Neural cell (in vitro differentiated cells): ENCODE measurements at regions not wholly inside any gene's neighbourhood (a gene's known extent, or its start where the extent isn't known, plus 50 kb on each side); places are given as distances from the start of the nearest gene placed in this dataset.

Source experiments
- CTCF ChIP-seq: fragments of 450-650 bp; IDR thresholded peaks from 2 replicates; pipeline ENCODE4 v1.5.1; 2014; ENCODE audit warnings: antibody characterized with exemption, mild to moderate bottlenecking, moderate library complexity; ENCODE audit not compliant: poor library complexity, severe bottlenecking
- EP300 ChIP-seq: fragments of 450-650 bp; conservative IDR thresholded peaks from 2 replicates; pipeline ENCODE4 v1.6.1; 2014; ENCODE audit warnings: antibody characterized with exemption, mild to moderate bottlenecking, moderate library complexity; ENCODE audit not compliant: poor library complexity, severe bottlenecking
- MXI1 ChIP-seq: fragments of 450-650 bp; conservative IDR thresholded peaks from 2 replicates; pipeline ENCODE4 v1.6.1; 2014; ENCODE audit warnings: antibody characterized with exemption, mild to moderate bottlenecking; ENCODE audit not compliant: poor library complexity, severe bottlenecking
- REST ChIP-seq: IDR thresholded peaks from 2 replicates; pipeline ENCODE4 v1.6.1; 2012; ENCODE audit warnings: borderline replicate concordance
- SMC3 ChIP-seq: fragments of 450-650 bp; conservative IDR thresholded peaks from 2 replicates; pipeline ENCODE4 v1.6.1; 2014; ENCODE audit warnings: antibody characterized with exemption, mild to moderate bottlenecking, moderate library complexity; ENCODE audit not compliant: poor library complexity

- TF ChIP-seq CTCF (no peak), REST (no peak), SMC3 (no peak), MXI1 (no peak), EP300 (no peak)
Observed at GRCh38 chr1:56297904-56298303, 281.5 kb downstream of the PLPP3 start.
